K562 (cell line): ENCODE measurements at regions not wholly inside any gene's neighbourhood (a gene's known extent, or its start where the extent isn't known, plus 50 kb on each side); places are given as distances from the start of the nearest gene placed in this dataset.

Source experiments
- ATAC-seq: fragments of 200-7000 bp; cut with Tn5 transposase; 3 replicates; pipeline ENCODE4 v1.9.1; 2020; ENCODE audit warnings: moderate library complexity
- BruUV-seq: library from RNA; stranded (reverse); fragments of 400-500 nt; replicated peaks from 2 replicates; lab custom pipeline; 2021; lab: Mats Ljungman, UMichigan
- CTCF ChIA-PET: fragments of 300-600 bp; formaldehyde crosslinking; extraction: SDS; loops from one replicate; lab custom pipeline; 2021; ENCODE audit warnings: low intra/inter-chr PET ratio; lab: Yijun Ruan, JAX
- POLR2A ChIA-PET: fragments of 300-600, 350-650 bp; sonication (Branson Sonifier 250); formaldehyde crosslinking; extraction: SDS; loops from one replicate; lab custom pipeline; 2021; ENCODE audit warnings: antibody characterized with exemption, inconsistent platforms; lab: Yijun Ruan, JAX
- DNase-seq, 4 experiments: peaks; one replicate each; pipeline versions ENCODE4 v3.0.0 to v3.0.0-alpha.2; 2011 to 2018; ENCODE audit warnings: low spot score in 3 of 4, mixed read lengths in 3 of 4; ENCODE audit errors: extremely low read depth in 1 of 4
- FAIRE-seq: peaks from 2 replicates; lab custom pipeline; 2011; peaks lifted over from hg19 to GRCh38; lab: Jason Lieb, UNC
- H2AFZ ChIP-seq: 2 replicates; pipeline ENCODE4 v1.6.0; 2011; ENCODE audit warnings: low read depth, low read length, control low read depth, inconsistent platforms
- H3K27ac ChIP-seq: fragments of 200-600 bp; 3 replicates; pipeline ENCODE4 v1.8.0; 2011; ENCODE audit warnings: low read depth, mild to moderate bottlenecking, control low read depth, inconsistent platforms, low read length, moderate library complexity, mixed read lengths; ENCODE audit errors: extremely low read depth
- H3K27me3 ChIP-seq, 2 experiments: fragments of 300-600 bp in 1 of 2; 2 replicates in 1 of 2; 3 replicates in 1 of 2; pipeline versions ENCODE4 v1.6.0 to v1.8.0; 2011; ENCODE audit warnings: inconsistent platforms in 2 of 2, low read length in 2 of 2, mild to moderate bottlenecking in 1 of 2, mixed read lengths in 1 of 2, moderate library complexity in 1 of 2; ENCODE audit not compliant: control insufficient read depth in 2 of 2, insufficient read depth in 2 of 2
- H3K36me3 ChIP-seq: fragments of 300-600 bp; 3 replicates; pipeline ENCODE4 v1.8.0; 2011; ENCODE audit warnings: mild to moderate bottlenecking, low read length, inconsistent platforms; ENCODE audit not compliant: control insufficient read depth, insufficient read depth
- H3K4me1 ChIP-seq, 2 experiments: fragments of 200-600 bp in 1 of 2; replicated peaks in 1 of 2; 2 replicates in 1 of 2; 3 replicates in 1 of 2; pipeline versions ENCODE4 v1.5.1 to v1.8.0; 2011; ENCODE audit warnings: inconsistent platforms in 2 of 2, low read length in 2 of 2, mild to moderate bottlenecking in 1 of 2, mixed read lengths in 1 of 2, moderate library complexity in 1 of 2; ENCODE audit not compliant: control insufficient read depth in 2 of 2, insufficient read depth in 2 of 2
- H3K4me2 ChIP-seq: 2 replicates; pipeline ENCODE4 v1.6.1; 2011; ENCODE audit warnings: low read length, control low read depth, inconsistent platforms, mixed read lengths; ENCODE audit not compliant: insufficient read depth
- H3K4me3 ChIP-seq: fragments of 200-600 bp; sonication (generic), shearing (Covaris generic); 2 replicates; pipeline ENCODE4 v1.5.1; 2016; ENCODE audit warnings: control low read depth, inconsistent platforms
- H3K79me2 ChIP-seq: fragments of 200-600 bp; 3 replicates; pipeline ENCODE4 v1.8.0; 2011; ENCODE audit warnings: low read length, inconsistent platforms; ENCODE audit not compliant: control insufficient read depth, insufficient read depth
- H3K9ac ChIP-seq, 2 experiments: 2 replicates each; pipeline versions ENCODE4 v1.6.0 to v1.6.1; 2011; ENCODE audit warnings: low read depth in 2 of 2, low read length in 2 of 2, control low read depth in 1 of 2, inconsistent platforms in 1 of 2, mild to moderate bottlenecking in 1 of 2, mixed read lengths in 1 of 2; ENCODE audit not compliant: insufficient read depth in 1 of 2
- H3K9me1 ChIP-seq: one replicate; pipeline ENCODE4 v1.6.0; 2011; ENCODE audit warnings: inconsistent platforms, mild to moderate bottlenecking, low read length, moderate library complexity; ENCODE audit not compliant: control insufficient read depth, insufficient read depth
- H3K9me3 ChIP-seq: replicated peaks from 2 replicates; pipeline ENCODE4 v1.5.1; 2011; ENCODE audit warnings: low read depth, low read length, inconsistent platforms; ENCODE audit not compliant: control insufficient read depth, insufficient read depth
- H4K20me1 ChIP-seq: replicated peaks from 2 replicates; pipeline ENCODE4 v1.6.1; 2011; ENCODE audit warnings: low read length, inconsistent platforms, mixed read lengths; ENCODE audit not compliant: control insufficient read depth, insufficient read depth
- DIDO1 ChIP-seq: fragments of 450-650 bp; IDR thresholded peaks from 2 replicates; pipeline ENCODE4 v1.6.1; 2016; ENCODE audit warnings: low read depth, missing biosample characterization, missing genetic modification characterization
- HSF4 ChIP-seq: fragments of 250-450 bp; sonication (Bioruptor Pico); IDR thresholded peaks from 2 replicates; pipeline ENCODE4 v2.1.2; 2022; ENCODE audit warnings: mild to moderate bottlenecking, moderate library complexity, borderline replicate concordance
- MEIS2 ChIP-seq: fragments of 450-650 bp; IDR thresholded peaks from 2 replicates; pipeline ENCODE4 v1.6.1; 2014; ENCODE audit warnings: mild to moderate bottlenecking; ENCODE audit not compliant: partially characterized antibody
- POLR3G ChIP-seq: IDR thresholded peaks from 2 replicates; pipeline ENCODE4 v1.6.1; 2011; ENCODE audit not compliant: insufficient read length, insufficient replicate concordance; ENCODE audit errors: extremely low read depth
- RFX7 ChIP-seq: fragments of 250-450 bp; sonication (Bioruptor Pico); IDR thresholded peaks from 2 replicates; pipeline ENCODE4 v1.5.1; 2021; ENCODE audit warnings: mild to moderate bottlenecking
- whole genome bisulfite sequencing: fragments of 100-300 bp; shearing (Covaris generic); methylation state at CpG from one replicate; pipeline ENCODE4 v1.1.6; 2016; ENCODE audit warnings: low coverage, mixed read lengths; ENCODE audit not compliant: insufficient coverage; ENCODE audit errors: missing lambda C conversion rate; 5-methylcytosine and 5-hydroxymethylcytosine counted together
- in situ Hi-C: fragments of 300-500 bp; cut with MboI; formaldehyde crosslinking; loops from 4 replicates; pipeline ENCODE4 v1.15.0; 2018; ENCODE audit warnings: inconsistent platforms, mixed read lengths
- intact Hi-C: fragments of 100-400 bp; cut with micrococcal nuclease; formaldehyde crosslinking; loops from 2 replicates; pipeline ENCODE4 v1.14.2; 2022
- TF ChIP-seq, protein P1 (sequence below), 3 experiments: IDR thresholded peaks in 2 of 3; conservative IDR thresholded peaks in 1 of 3; 2 replicates each; pipeline ENCODE4 v1.5.1; 2011 to 2012; ENCODE audit warnings: low read length in 3 of 3, mild to moderate bottlenecking in 3 of 3, control low read depth in 2 of 3, improper control_type of control experiment in 1 of 3, inconsistent platforms in 1 of 3, low read depth in 1 of 3, mixed read lengths in 1 of 3, moderate library complexity in 1 of 3; ENCODE audit not compliant: insufficient read depth in 2 of 3

DNA sequence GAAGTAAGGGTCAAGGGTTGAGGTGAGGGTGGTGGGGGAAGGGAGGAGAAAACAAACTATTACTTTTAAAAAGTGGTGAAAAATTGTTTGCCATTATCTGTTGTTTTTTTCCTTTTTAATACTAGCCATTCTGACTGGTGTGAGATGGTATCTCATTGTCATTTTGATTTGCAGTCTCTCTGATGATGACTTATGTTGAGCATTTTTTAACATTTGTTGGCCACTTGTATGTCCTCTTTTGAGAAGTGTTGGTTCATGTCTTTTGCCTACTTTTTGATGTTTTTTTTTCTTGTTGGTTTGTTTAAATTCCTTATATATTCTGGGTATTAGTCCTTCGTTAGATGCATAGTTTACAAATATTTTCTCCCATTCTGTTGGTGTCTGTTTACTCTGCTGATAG, 185.9 kb upstream of the ANKRD28 start:
- POLR2A ChIA-PET = no interaction called here
- H3K79me2 ChIP-seq = no peaks in the 10 kb centered on the region
- no peak overlapping the region for H3K27ac ChIP-seq
- H2AFZ ChIP-seq = no peak overlapping the region
- FAIRE-seq (no peak), DNase-seq (no peak), ATAC-seq (no peak)
- no peak overlapping the region for H3K9ac ChIP-seq
- H4K20me1 ChIP-seq = no peaks in the 10 kb centered on the region
- no TSS peak for BruUV-seq
- intact Hi-C loops = no loop called here
- no peak overlapping the region for H3K4me3 ChIP-seq
- H3K36me3 ChIP-seq = no peaks in the 10 kb centered on the region
- H3K9me3 ChIP-seq = no peaks in the 10 kb centered on the region
- H3K4me2 ChIP-seq = no peak overlapping the region
- H3K4me1 ChIP-seq = no peaks in the 10 kb centered on the region
- peaks cover 0 to 4% of the 10 kb centered on the region in 2 experiments; a peak in 1 of 5 replicates for H3K27me3 ChIP-seq
- WGBS = 0% methylated on average over 1 of the region's 1 CpG
- in situ Hi-C loops = no loop called here
- TF ChIP-seq MEIS2 (peak; percentile 5), POLR3G (no peak), RFX7 (CRISPR knock-in tag) (no peak), HSF4 (no peak)
- TF ChIP-seq, all 486 proteins: peak for 1
- CTCF ChIA-PET = no interaction called here
- H3K9me1 ChIP-seq = no peaks in the 10 kb centered on the region

DNA sequence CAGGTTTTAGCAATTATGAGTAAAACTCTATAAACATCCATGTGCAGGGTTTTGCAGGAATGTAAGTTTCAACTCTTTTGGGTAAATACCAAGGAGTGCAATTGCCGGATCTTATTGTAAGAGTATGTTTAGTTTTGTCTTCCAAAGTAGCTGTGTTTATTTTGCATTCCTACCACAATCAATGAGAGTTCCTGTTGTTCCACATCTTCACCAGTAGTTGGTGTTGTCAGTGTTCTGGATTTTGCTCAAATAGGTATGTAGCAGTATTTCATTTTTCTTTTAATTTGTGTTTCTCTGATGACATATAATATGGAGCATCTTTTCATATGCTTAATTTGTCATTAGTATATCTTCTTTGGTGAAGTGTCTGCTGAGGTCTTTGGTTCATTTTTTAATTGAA, 185.1 kb upstream of the GALNT15 start:
- Histone ChIP-seq H3K4me3 (no peak overlapping the region), H3K9ac (no peak overlapping the region), H4K20me1 (no peaks in the 10 kb centered on the region), H3K4me1 (no peaks in the 10 kb centered on the region), H3K36me3 (no peaks in the 10 kb centered on the region), H3K9me1 (no peaks in the 10 kb centered on the region), H2AFZ (no peak overlapping the region), H3K79me2 (no peaks in the 10 kb centered on the region), H3K27me3 (no peaks in the 10 kb centered on the region), H3K27ac (no peak overlapping the region), H3K9me3 (no peaks in the 10 kb centered on the region), H3K4me2 (no peak overlapping the region)
- WGBS = 0% methylated on average over 1 of the region's 1 CpG
- TF ChIP-seq DIDO1 (tag) = no peak
- TF ChIP-seq, protein P1, sequence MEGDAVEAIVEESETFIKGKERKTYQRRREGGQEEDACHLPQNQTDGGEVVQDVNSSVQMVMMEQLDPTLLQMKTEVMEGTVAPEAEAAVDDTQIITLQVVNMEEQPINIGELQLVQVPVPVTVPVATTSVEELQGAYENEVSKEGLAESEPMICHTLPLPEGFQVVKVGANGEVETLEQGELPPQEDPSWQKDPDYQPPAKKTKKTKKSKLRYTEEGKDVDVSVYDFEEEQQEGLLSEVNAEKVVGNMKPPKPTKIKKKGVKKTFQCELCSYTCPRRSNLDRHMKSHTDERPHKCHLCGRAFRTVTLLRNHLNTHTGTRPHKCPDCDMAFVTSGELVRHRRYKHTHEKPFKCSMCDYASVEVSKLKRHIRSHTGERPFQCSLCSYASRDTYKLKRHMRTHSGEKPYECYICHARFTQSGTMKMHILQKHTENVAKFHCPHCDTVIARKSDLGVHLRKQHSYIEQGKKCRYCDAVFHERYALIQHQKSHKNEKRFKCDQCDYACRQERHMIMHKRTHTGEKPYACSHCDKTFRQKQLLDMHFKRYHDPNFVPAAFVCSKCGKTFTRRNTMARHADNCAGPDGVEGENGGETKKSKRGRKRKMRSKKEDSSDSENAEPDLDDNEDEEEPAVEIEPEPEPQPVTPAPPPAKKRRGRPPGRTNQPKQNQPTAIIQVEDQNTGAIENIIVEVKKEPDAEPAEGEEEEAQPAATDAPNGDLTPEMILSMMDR (IDR thresholded peaks at IDR 0.05 in 2 of 3, conservative IDR thresholded peaks at IDR 0.05 in 1 of 3; ENCODE audit: insufficient read depth in 2 of 3, low read depth in 1 of 3, low read length in 3 of 3) = peak; percentile 20 to 46 (median 36); a peak in 4 of 6 replicates
- POLR2A ChIA-PET = no interaction called here
- in situ Hi-C loops (no loop called here), intact Hi-C loops (no loop called here)
- DNase-seq (no peak), FAIRE-seq (peak; percentile 62), ATAC-seq (no peak)
- BruUV-seq = no TSS peak
- CTCF ChIA-PET = no interaction called here
